ENCODE measurements at regions not wholly inside any gene's neighbourhood (a gene's known extent, or its start where the extent isn't known, plus 50 kb on each side); places are given as distances from the start of the nearest gene placed in this dataset.
"Not testable (repeated sequence)": the region's sequence is repeated elsewhere in the genome, so short reads cannot be mapped to it uniquely, and the experiment has no call there.

GRCh38 chr6:115055579-115055978 is 712.8 kb upstream of the HS3ST5 start:
- no peak overlapping the region for H3K27ac ChIP-seq
- no peak for ATAC-seq
- CTCF ChIA-PET: no interaction called here
- no peaks in the 10 kb centered on the region for H3K9me3 ChIP-seq
- no peak for FAIRE-seq
- no peak for DNase-seq (ENCODE audit: low read depth in 1 of 2, low spot score in 1 of 2)
- POLR2A ChIA-PET: no interaction called here
- TF ChIP-seq ZSCAN20 (CRISPR knock-in tag; IDR thresholded peaks at IDR 0.05) (no peak), ZC3H11A (IDR thresholded peaks at IDR 0.05) (no peak), MAZ (IDR thresholded peaks at IDR 0.05; ENCODE audit: borderline replicate concordance, low read depth, low read length) (no peak), HDAC2 (IDR thresholded peaks at IDR 0.05) (no peak), TFCP2L1 (CRISPR knock-in tag; IDR thresholded peaks at IDR 0.05) (no peak), JUN (IDR thresholded peaks at IDR 0.05) (no peak), FOSB (CRISPR knock-in tag; IDR thresholded peaks at IDR 0.05) (no peak), FOXS1 (CRISPR knock-in tag; IDR thresholded peaks at IDR 0.05) (no peak), NR3C1 (IDR thresholded peaks at IDR 0.05) (no peak)
- H3K4me1 ChIP-seq: no peaks in the 10 kb centered on the region
- H3K4me3 ChIP-seq: no peak overlapping the region
- no peak overlapping the region for H3K4me2 ChIP-seq

DNA sequence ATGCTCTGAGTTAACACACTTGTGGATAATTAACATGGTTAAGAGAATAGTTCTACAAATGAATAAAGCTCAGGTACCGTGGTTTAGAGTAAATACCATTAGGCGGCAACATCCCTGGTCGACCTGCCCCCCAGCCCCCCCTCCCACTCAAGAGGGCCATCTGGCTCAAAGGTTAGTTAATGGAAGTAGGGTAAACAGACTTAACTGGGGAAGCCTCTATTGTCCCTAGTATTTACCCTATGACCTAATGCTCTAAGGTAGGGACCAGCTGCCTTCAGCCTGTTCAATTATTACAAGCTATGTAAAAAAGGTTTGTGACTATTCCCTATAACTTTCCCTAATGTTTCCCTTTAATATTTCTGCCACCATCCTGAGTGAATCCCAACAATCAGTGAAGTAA is 711.4 kb upstream of the HS3ST5 start:
- POLR2A ChIA-PET; H3K4me1 ChIP-seq; H3K4me3 ChIP-seq; H3K4me2 ChIP-seq; H3K27ac ChIP-seq; H3K9me3 ChIP-seq; ATAC-seq; FAIRE-seq; CTCF ChIA-PET; DNase-seq (ENCODE audit: low read depth in 1 of 2, low spot score in 1 of 2): not testable (repeated sequence)
- WGBS (ENCODE audit: missing lambda C conversion rate): 0% methylated on average over 3 of the region's 3 CpGs

DNA sequence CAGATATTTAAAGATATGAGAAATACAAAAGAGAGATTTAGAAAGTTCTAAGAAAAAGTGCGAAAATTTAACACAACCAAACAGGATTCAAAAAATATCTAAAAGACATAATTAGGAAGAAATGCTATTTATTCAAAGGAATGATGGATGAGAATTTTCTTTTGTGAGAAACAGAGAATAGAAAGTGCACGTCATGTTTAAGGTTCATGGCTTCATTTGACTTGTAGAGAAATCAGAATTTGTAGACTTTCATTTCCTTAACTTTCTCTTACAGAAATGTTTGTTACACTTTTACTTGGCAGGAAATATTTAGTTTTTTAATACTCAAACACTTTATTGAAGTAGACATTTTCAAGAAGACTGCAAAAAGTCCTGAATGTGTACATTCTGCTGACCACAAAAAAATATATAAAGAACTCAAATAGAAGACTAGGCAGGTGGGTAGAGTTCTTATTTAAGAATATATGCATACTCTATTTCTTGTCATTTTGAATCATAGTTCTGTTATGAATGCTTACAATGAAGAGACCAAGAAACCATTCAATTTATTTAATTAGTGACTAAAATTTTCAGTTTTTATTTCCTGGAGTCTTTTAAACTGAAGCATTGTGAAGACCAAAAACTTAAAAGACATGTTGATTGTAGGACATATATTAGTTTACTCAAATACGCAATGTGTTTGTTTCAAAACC is 710.5 kb upstream of the HS3ST5 start:
- POLR2A ChIA-PET: no interaction called here
- CTCF ChIA-PET: no interaction called here
- H3K27ac ChIP-seq: no peak overlapping the region
- no peaks in the 10 kb centered on the region for H3K9me3 ChIP-seq
- TF ChIP-seq POLR2AphosphoS2 (conservative IDR thresholded peaks at IDR 0.05; ENCODE audit: low read length): no peak
- no peak for TF ChIP-seq PHF8 (IDR thresholded peaks at IDR 0.05; ENCODE audit: borderline replicate concordance, low read depth)
- no peak for TF ChIP-seq BHLHE40 (IDR thresholded peaks at IDR 0.05; ENCODE audit: low read depth, low read length)
- TF ChIP-seq PBX3 (IDR thresholded peaks at IDR 0.05): no peak
- TF ChIP-seq TP53 (CRISPR knock-in tag; IDR thresholded peaks at IDR 0.05): no peak
- TF ChIP-seq JUNB (IDR thresholded peaks at IDR 0.05): no peak
- TF ChIP-seq BCL3 (IDR thresholded peaks at IDR 0.05): no peak
- no peak for TF ChIP-seq FOXS1 (CRISPR knock-in tag; IDR thresholded peaks at IDR 0.05)
- no peak for ATAC-seq
- 44% methylated on average over 3 of the region's 3 CpGs for WGBS (ENCODE audit: missing lambda C conversion rate)
- no peaks in the 10 kb centered on the region for H3K4me1 ChIP-seq
- no peak for FAIRE-seq
- no peak for DNase-seq (ENCODE audit: low read depth in 1 of 2, low spot score in 1 of 2)
- no peak overlapping the region for H3K4me3 ChIP-seq
- H3K4me2 ChIP-seq: no peak overlapping the region

DNA sequence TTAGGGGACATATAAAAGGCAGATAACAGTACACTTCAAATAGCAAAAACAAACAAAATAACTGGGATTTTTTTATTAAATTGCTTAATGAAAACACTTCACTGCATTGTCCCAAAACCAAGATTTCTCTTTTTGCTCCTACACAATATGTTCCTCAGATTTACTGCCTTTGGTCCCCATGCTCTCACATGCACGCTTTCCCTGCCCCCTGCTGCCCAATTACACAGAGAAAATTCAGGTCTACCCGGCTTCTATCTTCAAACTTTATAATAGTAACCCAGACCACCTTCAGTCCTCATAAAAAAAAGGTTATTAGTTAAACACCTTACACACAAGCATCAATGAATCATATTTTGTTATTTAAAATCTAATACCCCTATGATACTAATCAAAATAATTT is 673.8 kb upstream of the HS3ST5 start:
- no peak for ATAC-seq
- CTCF ChIA-PET: no interaction called here
- Histone ChIP-seq H3K4me1 (no peaks in the 10 kb centered on the region), H3K4me2 (no peak overlapping the region), H3K9me3 (no peaks in the 10 kb centered on the region), H3K4me3 (no peak overlapping the region), H3K27ac (no peak overlapping the region)
- no peak for FAIRE-seq
- POLR2A ChIA-PET: no interaction called here
- no peak for DNase-seq (ENCODE audit: low read depth in 1 of 2, low spot score in 1 of 2)
- WGBS (ENCODE audit: missing lambda C conversion rate): 3% methylated on average over 2 of the region's 2 CpGs
- TF ChIP-seq RARB (CRISPR knock-in tag; IDR thresholded peaks at IDR 0.05) (no peak), SREBF2 (IDR thresholded peaks at IDR 0.05) (no peak), KDM1A (IDR thresholded peaks at IDR 0.05; ENCODE audit: low read depth) (no peak), NPAS2 (CRISPR knock-in tag; IDR thresholded peaks at IDR 0.05; ENCODE audit: borderline replicate concordance) (no peak), EP300 (IDR thresholded peaks at IDR 0.05) (no peak), RNF2 (IDR thresholded peaks at IDR 0.05; ENCODE audit: borderline replicate concordance, low read depth) (no peak), RCOR1 (IDR thresholded peaks at IDR 0.05; ENCODE audit: low read depth, low read length) (no peak), NFE2L2 (conservative IDR thresholded peaks at IDR 0.05; ENCODE audit: low read length) (no peak), JUN (IDR thresholded peaks at IDR 0.05) (no peak), CHD4 (IDR thresholded peaks at IDR 0.05; ENCODE audit: borderline replicate concordance) (no peak), POLR2A (IDR thresholded peaks at IDR 0.05; ENCODE audit: low read length) (no peak), ESRRA (IDR thresholded peaks at IDR 0.05; ENCODE audit: borderline replicate concordance, low read length) (no peak), RFX5 (IDR thresholded peaks at IDR 0.05) (no peak), ZNF302 (CRISPR knock-in tag; IDR thresholded peaks at IDR 0.05) (no peak), ZFP36 (IDR thresholded peaks at IDR 0.05; ENCODE audit: borderline replicate concordance, partially characterized antibody) (no peak), ELK1 (IDR thresholded peaks at IDR 0.05; ENCODE audit: low read depth, low read length) (no peak)
- TF ChIP-seq, protein P1, sequence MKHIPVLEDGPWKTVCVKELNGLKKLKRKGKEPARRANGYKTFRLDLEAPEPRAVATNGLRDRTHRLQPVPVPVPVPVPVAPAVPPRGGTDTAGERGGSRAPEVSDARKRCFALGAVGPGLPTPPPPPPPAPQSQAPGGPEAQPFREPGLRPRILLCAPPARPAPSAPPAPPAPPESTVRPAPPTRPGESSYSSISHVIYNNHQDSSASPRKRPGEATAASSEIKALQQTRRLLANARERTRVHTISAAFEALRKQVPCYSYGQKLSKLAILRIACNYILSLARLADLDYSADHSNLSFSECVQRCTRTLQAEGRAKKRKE (CRISPR knock-in tag; IDR thresholded peaks at IDR 0.05; ENCODE audit: low read depth): no peak
